B cell (primary cell): ENCODE measurements at regions not wholly inside any gene's neighbourhood (a gene's known extent, or its start where the extent isn't known, plus 50 kb on each side); places are given as distances from the start of the nearest gene placed in this dataset.

ENCODE experiments used
- ATAC-seq: fragments of 200-7000 bp; cut with Tn5 transposase; one replicate; pipeline ENCODE4 v1.10.0; 2021; ENCODE audit warnings: low read depth, mild to moderate bottlenecking, moderate number of reproducible peaks, moderate library complexity
- CTCF ChIA-PET: fragments of 350-600 bp; sonication (Branson Sonifier 250); formaldehyde crosslinking; loops from one replicate; lab custom pipeline; 2021; ENCODE audit warnings: antibody characterized with exemption, inconsistent platforms; lab: Charles Lee
- POLR2A ChIA-PET: fragments of 350-600 bp; sonication (Branson Sonifier 250); formaldehyde crosslinking; loops from one replicate; lab custom pipeline; 2021; ENCODE audit warnings: antibody characterized with exemption; lab: Charles Lee
- DNase-seq: peaks from one replicate; pipeline ENCODE4 v3.0.0; 2013
- H2AFZ ChIP-seq: 2 replicates; pipeline ENCODE4 v1.6.1; 2012; ENCODE audit warnings: mild to moderate bottlenecking, low read depth, low read length; ENCODE audit not compliant: insufficient read depth, poor library complexity, severe bottlenecking
- H3K27ac ChIP-seq, 2 donors: 1 replicate in 1 of 2; 2 replicates in 1 of 2; pipeline ENCODE4 v1.5.1; 2012 to 2013; ENCODE audit warnings: low read length in 2 of 2, mild to moderate bottlenecking in 2 of 2, moderate library complexity in 1 of 2
- H3K27me3 ChIP-seq, 4 experiments: fragments of 200-600 bp in 1 of 4; sonication (generic) in 1 of 4; replicated peaks in 1 of 4; 1 replicate in 2 of 4; 2 replicates in 2 of 4; pipeline versions ENCODE4 v1.6.1 to v1.7.0; 2013 to 2016; ENCODE audit warnings: low read length in 3 of 4, mild to moderate bottlenecking in 2 of 4, mixed read lengths in 1 of 4, moderate library complexity in 1 of 4; ENCODE audit not compliant: insufficient read depth in 4 of 4, control insufficient read depth in 3 of 4; ENCODE audit errors: control extremely low read depth in 1 of 4
- H3K36me3 ChIP-seq, 2 experiments: replicated peaks in 1 of 2; 1 replicate in 1 of 2; 2 replicates in 1 of 2; pipeline versions ENCODE4 v1.6.1 to v1.7.1; 2013; ENCODE audit warnings: low read length in 1 of 2; ENCODE audit not compliant: insufficient read depth in 2 of 2, control insufficient read depth in 1 of 2; ENCODE audit errors: control extremely low read depth in 1 of 2, extremely low read depth in 1 of 2
- H3K4me1 ChIP-seq, 2 donors: fragments of 200-600 bp in 1 of 2; sonication (generic) in 1 of 2; 1 replicate in 1 of 2; 2 replicates in 1 of 2; pipeline versions ENCODE4 v1.5.1 to v1.6.1; 2013 to 2017; ENCODE audit warnings: low read length in 2 of 2; ENCODE audit not compliant: control insufficient read depth in 2 of 2, insufficient read depth in 2 of 2
- H3K4me2 ChIP-seq: replicated peaks from 2 replicates; pipeline ENCODE3; 2012; ENCODE audit warnings: mild to moderate bottlenecking, low read depth, low read length; ENCODE audit not compliant: poor library complexity, severe bottlenecking
- H3K4me3 ChIP-seq, 5 experiments: fragments of 200-600 bp in 1 of 5; sonication (generic) in 1 of 5; 1 replicate in 3 of 5; 2 replicates in 2 of 5; pipeline versions ENCODE4 v1.5.1 to v1.7.0; 2011 to 2016; ENCODE audit warnings: low read length in 4 of 5, mild to moderate bottlenecking in 4 of 5, low read depth in 2 of 5, control low read depth in 1 of 5, moderate library complexity in 1 of 5; ENCODE audit not compliant: insufficient read depth in 1 of 5; ENCODE audit errors: control extremely low read depth in 1 of 5, extremely low read depth in 1 of 5
- H3K79me2 ChIP-seq: fragments of 200-600 bp; sonication (generic); one replicate; pipeline ENCODE4 v1.6.0; 2016; ENCODE audit warnings: low read length; ENCODE audit not compliant: control insufficient read depth, insufficient read depth
- H3K9ac ChIP-seq: fragments of 200-600 bp; sonication (generic); 2 replicates; pipeline ENCODE4 v1.6.1; 2017; ENCODE audit warnings: mild to moderate bottlenecking, low read length, moderate library complexity
- H3K9me3 ChIP-seq, 3 donors: one replicate each; pipeline versions ENCODE4 v1.6.1 to v1.7.1; 2013; ENCODE audit warnings: low read length in 2 of 3; ENCODE audit not compliant: control insufficient read depth in 2 of 3, insufficient read depth in 1 of 3; ENCODE audit errors: control extremely low read depth in 1 of 3
- H4K20me1 ChIP-seq: 2 replicates; pipeline ENCODE4 v1.6.0; 2012; ENCODE audit warnings: mild to moderate bottlenecking, low read length; ENCODE audit not compliant: insufficient read depth, control insufficient read depth, poor library complexity, severe bottlenecking
- H3K27ac Mint-ChIP-seq: one replicate; pipeline ENCODE4 v1.8.0; 2021; ENCODE audit warnings: mixed read lengths
- H3K27me3 Mint-ChIP-seq: one replicate; pipeline ENCODE4 v1.8.0; 2021; ENCODE audit warnings: mixed read lengths
- H3K4me1 Mint-ChIP-seq: one replicate; pipeline ENCODE4 v1.8.0; 2021; ENCODE audit warnings: mixed read lengths
- H3K4me3 Mint-ChIP-seq: one replicate; pipeline ENCODE4 v1.8.0; 2021; ENCODE audit warnings: mixed read lengths
- H3K9me3 Mint-ChIP-seq: one replicate; pipeline ENCODE4 v1.8.0; 2022; ENCODE audit warnings: mixed read lengths; ENCODE audit not compliant: insufficient read depth
- EZH2 ChIP-seq: IDR thresholded peaks from 2 replicates; pipeline ENCODE4 v1.6.1; 2012; ENCODE audit warnings: borderline replicate concordance, low read depth, mild to moderate bottlenecking, moderate library complexity, low read length; ENCODE audit not compliant: insufficient read depth, poor library complexity, severe bottlenecking
- WGBS: methylation state at CpG from one replicate; pipeline ENCODE4 v1.1.5; 2013; ENCODE audit warnings: missing lambda C conversion rate; ENCODE audit not compliant: insufficient coverage; 5-methylcytosine and 5-hydroxymethylcytosine counted together
- intact Hi-C: fragments of 100-400 bp; cut with micrococcal nuclease; formaldehyde crosslinking; loops from one replicate; pipeline ENCODE4 v1.10.0; 2022
- TF ChIP-seq, protein P1 (sequence below): fragments of 200-600 bp; IDR thresholded peaks from one replicate; pipeline ENCODE4 v1.8.0; 2022; ENCODE audit warnings: antibody characterized with exemption, mild to moderate bottlenecking

DNA sequence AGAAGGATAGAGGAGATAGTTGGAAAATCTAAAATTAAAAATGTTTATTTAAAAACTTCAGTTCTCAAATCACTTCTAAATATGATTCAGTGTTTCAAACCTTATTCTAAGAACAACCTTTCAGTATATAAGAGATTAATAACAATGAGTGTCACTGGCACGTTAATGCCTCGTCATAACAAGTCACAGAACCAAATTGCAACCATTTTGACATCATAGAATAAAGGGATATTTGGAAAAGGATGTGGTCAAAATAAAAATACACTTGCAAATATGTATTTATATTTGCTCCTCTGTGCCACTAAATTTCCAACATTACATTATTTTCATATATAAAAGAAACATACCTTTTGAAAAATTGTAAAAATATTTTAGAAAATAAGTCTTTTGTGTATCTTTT lies 1090.6 kb downstream of the SUCLG1 start:
- H2AFZ ChIP-seq: no peak overlapping the region
- Mint-ChIP-seq H3K27me3 (no peaks in the 10 kb centered on the region), H3K4me3 (no peak overlapping the region), H3K4me1 (no peaks in the 10 kb centered on the region), H3K9me3 (peaks cover 3% of the 10 kb centered on the region), H3K27ac (no peak overlapping the region)
- intact Hi-C loops: no loop called here
- ChIA-PET POLR2A (no interaction called here), CTCF (no interaction called here)
- H3K27me3 ChIP-seq: no peaks in the 10 kb centered on the region
- no CpG with 5 or more reads among the region's 2 CpGs for WGBS
- TF ChIP-seq, protein P1, sequence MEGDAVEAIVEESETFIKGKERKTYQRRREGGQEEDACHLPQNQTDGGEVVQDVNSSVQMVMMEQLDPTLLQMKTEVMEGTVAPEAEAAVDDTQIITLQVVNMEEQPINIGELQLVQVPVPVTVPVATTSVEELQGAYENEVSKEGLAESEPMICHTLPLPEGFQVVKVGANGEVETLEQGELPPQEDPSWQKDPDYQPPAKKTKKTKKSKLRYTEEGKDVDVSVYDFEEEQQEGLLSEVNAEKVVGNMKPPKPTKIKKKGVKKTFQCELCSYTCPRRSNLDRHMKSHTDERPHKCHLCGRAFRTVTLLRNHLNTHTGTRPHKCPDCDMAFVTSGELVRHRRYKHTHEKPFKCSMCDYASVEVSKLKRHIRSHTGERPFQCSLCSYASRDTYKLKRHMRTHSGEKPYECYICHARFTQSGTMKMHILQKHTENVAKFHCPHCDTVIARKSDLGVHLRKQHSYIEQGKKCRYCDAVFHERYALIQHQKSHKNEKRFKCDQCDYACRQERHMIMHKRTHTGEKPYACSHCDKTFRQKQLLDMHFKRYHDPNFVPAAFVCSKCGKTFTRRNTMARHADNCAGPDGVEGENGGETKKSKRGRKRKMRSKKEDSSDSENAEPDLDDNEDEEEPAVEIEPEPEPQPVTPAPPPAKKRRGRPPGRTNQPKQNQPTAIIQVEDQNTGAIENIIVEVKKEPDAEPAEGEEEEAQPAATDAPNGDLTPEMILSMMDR: no peak
- no peak for TF ChIP-seq EZH2
- no peak for DNase-seq
- no peak overlapping the region for H3K4me2 ChIP-seq
- H3K27ac ChIP-seq: no peak overlapping the region
- H3K79me2 ChIP-seq: no peaks in the 10 kb centered on the region
- no peak for ATAC-seq
- no peaks in the 10 kb centered on the region for H3K4me1 ChIP-seq
- no peaks in the 10 kb centered on the region for H3K36me3 ChIP-seq
- H3K9me3 ChIP-seq: no peaks in the 10 kb centered on the region
- H3K9ac ChIP-seq: no peak overlapping the region
- H4K20me1 ChIP-seq: no peaks in the 10 kb centered on the region
- no peak overlapping the region for H3K4me3 ChIP-seq

- no peaks in the 10 kb centered on the region for H3K4me1 ChIP-seq
- intact Hi-C loops: no loop called here
- H4K20me1 ChIP-seq: no peaks in the 10 kb centered on the region
- H3K36me3 ChIP-seq: no peaks in the 10 kb centered on the region
- Mint-ChIP-seq H3K4me1 (no peaks in the 10 kb centered on the region), H3K4me3 (no peak overlapping the region), H3K9me3 (peaks cover 4% of the 10 kb centered on the region), H3K27me3 (no peaks in the 10 kb centered on the region), H3K27ac (no peak overlapping the region)
- no peaks in the 10 kb centered on the region for H3K79me2 ChIP-seq
- no peaks in the 10 kb centered on the region for H3K9me3 ChIP-seq
- H3K4me3 ChIP-seq: no peak overlapping the region
- no peak overlapping the region for H3K9ac ChIP-seq
- H3K4me2 ChIP-seq: no peak overlapping the region
- TF ChIP-seq, protein P1: no peak
- no peak for TF ChIP-seq EZH2
- DNase-seq (no peak), ATAC-seq (no peak)
- H3K27ac ChIP-seq: no peak overlapping the region
- CTCF ChIA-PET: no interaction called here
- no peak overlapping the region for H2AFZ ChIP-seq
- POLR2A ChIA-PET: no interaction called here
- no peaks in the 10 kb centered on the region for H3K27me3 ChIP-seq
These were observed 1093.6 kb downstream of the SUCLG1 start for GRCh38 chr2:83365476-83365875.
